T-helper 1 cell (primary cell): ENCODE measurements at regions not wholly inside any gene's neighbourhood (a gene's known extent, or its start where the extent isn't known, plus 50 kb on each side); places are given as distances from the start of the nearest gene placed in this dataset.
"Not testable (repeated sequence)": the region's sequence is repeated elsewhere in the genome, so short reads cannot be mapped to it uniquely, and the experiment has no call there.

Experiments used
- DNase-seq, 5 donors: peaks; one replicate each; pipeline ENCODE4 v3.0.0-alpha.2; 2012 to 2020

GRCh38 chr1:83508485-83509151 lies 490.3 kb downstream of the TTLL7 start:
- peak in 2 of 5 donors; percentile 3 to 85 for DNase-seq

- no peak for DNase-seq
Observed at GRCh38 chr1:83505148-83505547, 493.8 kb downstream of the TTLL7 start.

GRCh38 chr1:83503153-83503552 lies 495.8 kb downstream of the TTLL7 start:
- no peak for DNase-seq

- DNase-seq = peak in 1 of 5 donors; percentile 43
Observed at GRCh38 chr1:83500987-83501591, 497.8 kb downstream of the TTLL7 start.

- DNase-seq = no peak
Observed at GRCh38 chr1:83500531-83500930, 498.4 kb downstream of the TTLL7 start.

GRCh38 chr1:83499998-83500397 lies 498.9 kb downstream of the TTLL7 start:
- no peak for DNase-seq

GRCh38 chr1:83497563-83497962 lies 501.4 kb downstream of the TTLL7 start:
- DNase-seq = no peak

- DNase-seq = no peak
Observed at GRCh38 chr1:83495560-83495959, 503.4 kb downstream of the TTLL7 start.

GRCh38 chr1:83493633-83494032 lies 505.3 kb downstream of the TTLL7 start:
- no peak for DNase-seq

GRCh38 chr1:83491930-83492329 lies 507.0 kb downstream of the TTLL7 start:
- DNase-seq = no peak

GRCh38 chr1:83490988-83491387 lies 507.9 kb downstream of the TTLL7 start:
- no peak for DNase-seq

GRCh38 chr1:83488105-83488504 lies 510.8 kb downstream of the TTLL7 start:
- DNase-seq = peak in 1 of 5 donors; percentile 41

- not testable (repeated sequence) for DNase-seq
Observed at GRCh38 chr1:83487460-83487859, 511.5 kb downstream of the TTLL7 start.

- not testable (repeated sequence) for DNase-seq
Observed at GRCh38 chr1:83485314-83486019, 513.5 kb downstream of the TTLL7 start.

GRCh38 chr1:83481284-83481683 lies 517.6 kb downstream of the TTLL7 start:
- not testable (repeated sequence) for DNase-seq

- DNase-seq = not testable (repeated sequence)
Observed at GRCh38 chr1:83479591-83480239, 519.2 kb downstream of the TTLL7 start.

- not testable (repeated sequence) for DNase-seq
Observed at GRCh38 chr1:83478127-83478526, 520.8 kb downstream of the TTLL7 start.

- not testable (repeated sequence) for DNase-seq
Observed at GRCh38 chr1:83476518-83476917, 522.4 kb downstream of the TTLL7 start.

- DNase-seq = not testable (repeated sequence)
Observed at GRCh38 chr1:83474946-83475345, 524.0 kb downstream of the TTLL7 start.

GRCh38 chr1:83473986-83474385 lies 524.9 kb downstream of the TTLL7 start:
- not testable (repeated sequence) for DNase-seq

- DNase-seq = not testable (repeated sequence)
Observed at GRCh38 chr1:83472066-83472465, 526.9 kb downstream of the TTLL7 start.

GRCh38 chr1:83471272-83471671 lies 527.7 kb downstream of the TTLL7 start:
- not testable (repeated sequence) for DNase-seq

- DNase-seq = not testable (repeated sequence)
Observed at GRCh38 chr1:83468336-83468735, 530.6 kb downstream of the TTLL7 start.
